Adrenal gland (tissue), 5 donors: ENCODE measurements at regions not wholly inside any gene's neighbourhood (a gene's known extent, or its start where the extent isn't known, plus 50 kb on each side); places are given as distances from the start of the nearest gene placed in this dataset.

Experiments
- POLR2A ChIP-seq, 2 donors: fragments of 450-650 bp; IDR thresholded peaks; one replicate each; pipeline ENCODE4 v1.6.1; 2017; ENCODE audit warnings: antibody characterized with exemption in 2 of 2, mild to moderate bottlenecking in 2 of 2, moderate library complexity in 1 of 2
- TF ChIP-seq, protein P1 (sequence below), 6 experiments: fragments of 450-650 bp in 4 of 6; fragments of 200-600 bp in 2 of 6; sonication (generic) in 1 of 6; IDR thresholded peaks; 1 replicate in 5 of 6; 2 replicates in 1 of 6; pipeline versions ENCODE4 v1.5.1 to v1.8.0; 2016 to 2021; ENCODE audit warnings: antibody characterized with exemption in 6 of 6, mild to moderate bottlenecking in 2 of 6, moderate library complexity in 1 of 6
- donor health status: DM: no; HTN: no; CAD: no.

DNA sequence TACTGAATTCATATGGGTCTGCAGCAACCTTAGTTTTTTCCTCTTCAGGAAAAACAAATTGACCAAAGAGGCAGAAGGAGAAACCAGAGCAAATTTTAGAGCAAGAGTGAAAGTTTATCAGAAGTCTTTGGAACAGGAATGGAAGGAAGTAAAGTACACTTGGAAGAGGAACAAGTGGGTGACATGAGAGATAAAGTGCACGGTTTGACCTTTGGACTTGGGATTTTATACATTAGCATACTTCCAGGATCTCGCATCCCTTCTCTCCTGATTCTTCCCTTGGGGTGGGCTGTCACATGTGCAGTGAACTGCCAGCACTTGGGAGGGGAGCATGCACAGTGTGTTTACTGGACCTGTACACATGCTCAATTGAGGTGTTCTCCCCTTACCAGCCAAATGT is 754.8 kb upstream of the ADAMTS5 start:
- TF ChIP-seq POLR2A (IDR thresholded peaks at IDR 0.05), result no peak
- TF ChIP-seq, protein P1, sequence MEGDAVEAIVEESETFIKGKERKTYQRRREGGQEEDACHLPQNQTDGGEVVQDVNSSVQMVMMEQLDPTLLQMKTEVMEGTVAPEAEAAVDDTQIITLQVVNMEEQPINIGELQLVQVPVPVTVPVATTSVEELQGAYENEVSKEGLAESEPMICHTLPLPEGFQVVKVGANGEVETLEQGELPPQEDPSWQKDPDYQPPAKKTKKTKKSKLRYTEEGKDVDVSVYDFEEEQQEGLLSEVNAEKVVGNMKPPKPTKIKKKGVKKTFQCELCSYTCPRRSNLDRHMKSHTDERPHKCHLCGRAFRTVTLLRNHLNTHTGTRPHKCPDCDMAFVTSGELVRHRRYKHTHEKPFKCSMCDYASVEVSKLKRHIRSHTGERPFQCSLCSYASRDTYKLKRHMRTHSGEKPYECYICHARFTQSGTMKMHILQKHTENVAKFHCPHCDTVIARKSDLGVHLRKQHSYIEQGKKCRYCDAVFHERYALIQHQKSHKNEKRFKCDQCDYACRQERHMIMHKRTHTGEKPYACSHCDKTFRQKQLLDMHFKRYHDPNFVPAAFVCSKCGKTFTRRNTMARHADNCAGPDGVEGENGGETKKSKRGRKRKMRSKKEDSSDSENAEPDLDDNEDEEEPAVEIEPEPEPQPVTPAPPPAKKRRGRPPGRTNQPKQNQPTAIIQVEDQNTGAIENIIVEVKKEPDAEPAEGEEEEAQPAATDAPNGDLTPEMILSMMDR (IDR thresholded peaks at IDR 0.05), result no peak
